ENCODE measurements at regions not wholly inside any gene's neighbourhood (a gene's known extent, or its start where the extent isn't known, plus 50 kb on each side); places are given as distances from the start of the nearest gene placed in this dataset.

DNA sequence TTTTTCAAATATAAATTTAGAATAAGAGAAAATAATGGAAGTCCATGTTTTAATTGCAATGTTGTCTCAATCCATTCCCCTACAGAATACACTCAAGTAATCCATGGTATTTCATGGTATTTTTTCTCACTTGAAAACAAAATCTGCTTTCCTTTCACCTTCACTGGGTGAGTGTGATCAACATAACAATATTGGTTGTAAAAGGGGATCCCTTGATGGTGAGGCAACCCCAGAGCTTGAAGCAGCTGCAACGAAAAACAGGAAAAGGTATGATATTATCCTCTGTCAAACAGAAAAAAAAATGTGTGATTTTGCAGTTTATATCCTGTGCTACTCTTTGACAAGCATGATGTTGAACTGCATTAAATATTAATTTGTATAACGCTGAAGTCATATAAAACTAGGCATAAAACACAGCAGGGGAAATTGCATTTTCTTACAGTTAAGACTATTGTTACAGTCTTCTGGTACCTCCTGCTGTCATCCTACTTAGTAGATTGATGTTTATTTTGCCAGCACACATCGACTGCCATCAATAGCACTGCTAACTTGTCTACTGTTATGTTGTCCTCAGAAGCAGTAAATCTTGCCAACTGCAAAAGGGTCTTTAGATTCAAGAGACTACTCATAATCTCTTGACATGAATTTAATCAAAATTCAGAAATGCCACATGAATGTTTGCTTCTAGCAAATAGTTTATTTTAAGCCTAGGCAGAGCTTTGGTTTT, 373.1 kb upstream of the MIR17HG start:
- TF ChIP-seq FOS (IDR thresholded peaks at IDR 0.05; ENCODE audit: low read depth, low read length) (no peak), ELK1 (IDR thresholded peaks at IDR 0.05; ENCODE audit: borderline replicate concordance, low read depth, low read length) (no peak), CHD1 (IDR thresholded peaks at IDR 0.05; ENCODE audit: low read depth, low read length) (no peak), RFX5 (IDR thresholded peaks at IDR 0.05; ENCODE audit: low read depth, low read length) (no peak), POLR2A (IDR thresholded peaks at IDR 0.05; ENCODE audit: low read depth, low read length) (no peak), CTCF (conservative IDR thresholded peaks at IDR 0.05; ENCODE audit: low read depth, low read length) (no peak), SMC3 (IDR thresholded peaks at IDR 0.05; ENCODE audit: low read depth, low read length) (no peak)
- no peak overlapping the region for H3K27ac ChIP-seq (ENCODE audit: insufficient read depth, low read length)
- H2AFZ ChIP-seq (replicated peaks; ENCODE audit: low read length, poor library complexity): no peak overlapping the region
- H3K79me1 ChIP-seq (ENCODE audit: low read depth in 1 of 2, low read length in 2 of 2): no peaks in the 10 kb centered on the region
- no peak overlapping the region for H3K4ac ChIP-seq (ENCODE audit: low read depth, low read length)
- no peak overlapping the region for H3K4me2 ChIP-seq (ENCODE audit: low read depth, low read length)
- in situ Hi-C loops (cut with MboI; ENCODE audit: low sequenced_read_pairs) (no loop called here), dilution Hi-C loops (cut with HindIII; ENCODE audit: low sequenced_read_pairs, unreplicated experiment) (no loop called here), intact Hi-C loops (cut with micrococcal nuclease) (no loop called here)
- H2BK120ac ChIP-seq (ENCODE audit: low read depth, low read length): no peak overlapping the region
- no peaks in the 10 kb centered on the region for H3K36me3 ChIP-seq (ENCODE audit: control insufficient read depth, insufficient read depth, low read length)
- peaks cover 6% of the 10 kb centered on the region for H3K9me3 ChIP-seq (ENCODE audit: control insufficient read depth, insufficient read depth, low read length)
- no peak for DNase-seq
- H3K4me1 ChIP-seq (ENCODE audit: control insufficient read depth, insufficient read depth, low read length): no peaks in the 10 kb centered on the region
- H2BK20ac ChIP-seq (ENCODE audit: low read depth, low read length): no peak overlapping the region
- H2BK15ac ChIP-seq (ENCODE audit: low read depth, low read length): no peak overlapping the region
- no peaks in the 10 kb centered on the region for H3K9me1 ChIP-seq (ENCODE audit: insufficient read depth, low read length)
- H4K8ac ChIP-seq (ENCODE audit: low read depth in 2 of 2, low read length in 2 of 2): no peak overlapping the region
- no CpG with 5 or more reads among the region's 3 CpGs for WGBS, 2 experiments (ENCODE audit: extremely low coverage in 2 of 2, insufficient read length in 1 of 2)
- ChIA-PET CTCF (no interaction called here), POLR2A (ENCODE audit: unreplicated experiment) (no interaction called here)
- H3K18ac ChIP-seq (ENCODE audit: low read depth, low read length): no peak overlapping the region
- H3K56ac ChIP-seq (ENCODE audit: extremely low read depth, insufficient read depth, low read length): no peak overlapping the region
- no peaks in the 10 kb centered on the region for H3K27me3 ChIP-seq (ENCODE audit: control insufficient read depth, insufficient read depth, low read length)
- H2AK9ac ChIP-seq (replicated peaks; ENCODE audit: low read depth, low read length, poor library complexity): no peak overlapping the region
- H4K20me1 ChIP-seq (ENCODE audit: insufficient read depth, low read length): no peaks in the 10 kb centered on the region
- H3K14ac ChIP-seq (replicated peaks; ENCODE audit: low read depth, low read length): no peak overlapping the region
- H4K5ac ChIP-seq (ENCODE audit: low read depth, low read length): no peak overlapping the region
- no peak overlapping the region for H3K9ac ChIP-seq (ENCODE audit: low read depth, low read length)
- no TSS peak for BruUV-seq (replicated peaks)
- no peak overlapping the region for H3K4me3 ChIP-seq (ENCODE audit: insufficient read depth, low read depth, low read length)
- no peak overlapping the region for H2AK5ac ChIP-seq (ENCODE audit: low read depth, low read length)
- no peak for ATAC-seq (ENCODE audit: low read depth)
- H4K91ac ChIP-seq (ENCODE audit: insufficient read depth, low read depth, low read length): no peak overlapping the region
- no peak overlapping the region for H3K23ac ChIP-seq (ENCODE audit: low read depth, low read length)
- H2BK5ac ChIP-seq (ENCODE audit: low read depth, low read length, poor library complexity, severe bottlenecking): no peak overlapping the region

All from IMR-90 (cell line).